HG02970 (cell line): ENCODE measurements at regions not wholly inside any gene's neighbourhood (a gene's known extent, or its start where the extent isn't known, plus 50 kb on each side); places are given as distances from the start of the nearest gene placed in this dataset.

Experiments used
- ATAC-seq: cut with Tn5 transposase; IDR thresholded peaks from one replicate; pipeline ENCODE4 v1.9.1; 2021; ENCODE audit warnings: mild to moderate bottlenecking, moderate library complexity, moderate number of reproducible peaks; ENCODE audit not compliant: unreplicated experiment, low FRiP score

- ATAC-seq: no peak
Observed at GRCh38 chr1:72885017-72885416, 602.7 kb upstream of the NEGR1 start.

- ATAC-seq: no peak
Observed at GRCh38 chr1:72869873-72870272, 587.5 kb upstream of the NEGR1 start.

- ATAC-seq: no peak
Observed at GRCh38 chr1:72869441-72869840, 587.1 kb upstream of the NEGR1 start.

- ATAC-seq: no peak
Observed at GRCh38 chr1:72851597-72851996, 569.3 kb upstream of the NEGR1 start.

DNA sequence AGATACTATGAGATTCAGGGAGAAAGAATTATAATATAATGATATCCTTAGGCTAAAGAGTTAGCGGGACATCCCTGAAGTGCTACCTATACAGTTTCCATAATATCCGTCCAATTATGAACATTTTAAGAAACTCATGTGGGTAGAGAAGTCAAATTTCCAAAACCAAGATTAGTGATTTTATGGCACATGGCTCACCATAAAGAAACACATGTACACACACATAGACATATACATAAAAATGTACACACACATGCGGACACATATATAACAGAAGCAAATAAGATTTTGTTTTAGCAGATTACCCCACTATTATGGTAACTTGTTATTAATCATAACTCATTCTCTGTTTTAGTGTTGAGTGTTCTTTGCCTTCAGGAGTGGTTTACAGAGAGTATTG, 566.7 kb upstream of the NEGR1 start:
- no peak for ATAC-seq

- no peak for ATAC-seq
Observed at GRCh38 chr1:72847651-72848050, 565.3 kb upstream of the NEGR1 start.

- ATAC-seq: no peak
Observed at GRCh38 chr1:72846476-72847278, 564.3 kb upstream of the NEGR1 start.

- ATAC-seq: no peak
Observed at GRCh38 chr1:72845981-72846380, 563.6 kb upstream of the NEGR1 start.

- ATAC-seq: no peak
Observed at GRCh38 chr1:72845381-72845780, 563.0 kb upstream of the NEGR1 start.

DNA sequence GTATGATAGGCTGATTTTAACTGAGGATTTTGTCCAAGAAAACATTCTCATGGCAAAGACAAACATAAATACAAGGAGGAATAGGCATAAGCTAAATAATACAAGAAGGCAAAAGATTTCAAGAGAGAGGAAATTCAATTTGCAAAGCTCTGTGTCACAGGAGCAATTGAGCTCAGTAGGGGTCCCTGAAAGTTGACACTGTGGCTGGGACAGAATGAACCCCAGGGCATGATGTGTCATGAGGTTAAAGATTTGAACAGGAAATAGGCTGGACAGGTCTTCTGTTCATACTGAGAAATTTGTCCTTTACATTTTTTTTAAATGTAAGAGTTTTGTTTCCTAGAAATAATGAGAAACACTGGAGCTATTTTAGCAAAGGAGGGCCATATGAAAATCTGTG, 555.4 kb upstream of the NEGR1 start:
- no peak for ATAC-seq

GRCh38 chr1:72830606-72831390, 548.5 kb upstream of the NEGR1 start:
- ATAC-seq: no peak

GRCh38 chr1:72827278-72827677, 544.9 kb upstream of the NEGR1 start:
- no peak for ATAC-seq

- ATAC-seq: no peak
Observed at GRCh38 chr1:72804541-72804940, 522.2 kb upstream of the NEGR1 start.

DNA sequence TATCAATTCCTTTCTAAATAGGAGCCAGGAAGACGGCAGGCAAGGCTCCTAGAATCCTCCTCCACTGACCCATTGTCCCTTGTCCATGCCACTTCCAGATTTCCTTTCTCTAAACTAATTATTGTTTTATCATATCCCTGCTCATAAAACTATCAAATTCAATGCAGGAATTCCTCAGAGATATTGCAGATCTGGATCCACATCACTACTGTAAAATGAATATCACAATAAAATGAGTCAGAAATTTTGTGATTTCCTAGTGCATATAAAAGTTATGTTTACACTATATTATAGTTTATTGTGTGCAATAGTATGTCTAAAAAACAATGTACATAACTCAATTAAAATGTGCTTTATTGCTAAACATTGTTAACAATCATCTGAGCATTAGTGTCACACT, 498.7 kb upstream of the NEGR1 start:
- no peak for ATAC-seq

- ATAC-seq: no peak
Observed at GRCh38 chr1:72780212-72780611, 497.9 kb upstream of the NEGR1 start.

DNA sequence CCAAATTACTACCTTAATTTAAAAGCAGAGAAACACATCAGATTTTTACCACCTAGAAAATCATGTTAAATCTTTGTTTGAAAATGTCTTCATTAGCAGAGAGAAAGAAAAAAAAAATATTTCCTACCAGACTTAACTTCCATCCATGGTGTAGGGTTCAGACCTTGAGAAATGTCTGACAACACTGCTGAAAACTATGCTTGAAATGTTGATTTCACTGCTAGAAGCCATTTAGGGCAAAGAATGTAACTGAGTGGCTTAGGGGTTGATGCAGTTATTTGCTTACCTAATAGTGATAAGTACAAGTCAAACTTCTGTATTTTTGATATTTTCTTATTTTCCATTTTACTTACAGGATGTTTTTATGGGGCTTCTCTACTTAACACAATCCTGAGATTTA, 495.6 kb upstream of the NEGR1 start:
- ATAC-seq: no peak

- no peak for ATAC-seq
Observed at GRCh38 chr1:72763481-72763880, 481.1 kb upstream of the NEGR1 start.

DNA sequence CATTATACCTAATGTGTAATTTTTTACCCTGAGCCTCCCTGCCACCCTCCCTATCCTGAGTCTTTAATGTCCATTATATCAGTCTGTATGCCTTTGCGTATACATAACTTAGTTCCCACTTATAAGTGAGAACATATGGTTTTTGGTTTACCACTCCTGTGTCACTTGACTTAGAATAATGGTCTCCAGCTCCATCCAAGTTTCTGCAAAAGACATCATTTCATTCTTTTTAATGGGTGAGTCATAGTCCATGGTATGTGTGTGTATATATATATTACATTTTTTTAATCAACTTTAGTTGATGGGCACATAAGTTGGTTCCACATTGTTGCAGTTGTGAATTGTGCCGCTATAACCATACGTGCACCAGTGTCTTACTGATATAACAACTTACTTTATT, 477.1 kb upstream of the NEGR1 start:
- no peak for ATAC-seq

DNA sequence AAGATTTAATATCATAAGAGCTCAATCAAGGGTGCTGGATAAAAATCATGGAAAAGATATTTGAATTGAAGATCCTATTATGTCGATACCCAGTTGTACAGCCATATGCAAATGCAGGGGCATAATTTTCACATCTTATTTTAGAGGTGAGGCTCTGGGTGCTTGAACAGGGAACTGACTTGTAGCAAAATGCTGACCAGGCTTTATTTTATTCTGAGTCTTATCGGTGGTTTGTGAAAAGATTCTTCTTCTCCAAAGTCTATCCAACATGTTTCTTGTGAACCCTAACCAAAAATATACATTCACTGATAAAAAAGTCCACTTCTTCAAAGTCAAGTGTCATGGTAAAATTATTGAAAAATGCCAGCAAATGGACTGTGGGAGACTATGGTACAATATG, 475.5 kb upstream of the NEGR1 start:
- ATAC-seq: no peak

GRCh38 chr1:72745413-72745812, 463.1 kb upstream of the NEGR1 start:
- no peak for ATAC-seq

DNA sequence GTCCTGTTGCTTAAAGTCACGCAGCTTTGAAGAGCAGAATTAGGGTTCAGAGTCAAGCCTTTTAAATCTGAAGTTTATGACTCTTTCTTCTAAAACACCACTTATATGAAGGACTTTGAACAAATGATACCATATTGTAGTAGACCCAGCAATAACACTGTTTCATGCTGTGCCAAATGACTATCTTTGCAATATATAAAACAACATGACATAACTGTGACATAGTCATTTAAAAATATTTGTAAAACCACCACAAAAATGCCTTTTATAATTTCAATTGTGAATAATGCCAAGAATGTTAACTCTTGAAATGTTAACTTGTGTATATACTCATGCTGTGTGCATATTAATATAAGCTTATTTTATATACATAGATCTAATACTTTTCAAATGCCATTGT, 452.1 kb upstream of the NEGR1 start:
- ATAC-seq: no peak
